Activated naive CD8-positive, alpha-beta T cell treated with anti-CD3 and anti-CD28 coated beads, Interleukin-2, amount 50 U/mL, for 24 hours (primary cell): ENCODE measurements at regions not wholly inside any gene's neighbourhood (a gene's known extent, or its start where the extent isn't known, plus 50 kb on each side); places are given as distances from the start of the nearest gene placed in this dataset.

Experiments
- ATAC-seq: fragments of 150-1000 bp; cut with Tn5 transposase; one replicate; pipeline ENCODE4 v1.10.0; 2021
- DNase-seq: peaks from one replicate; pipeline ENCODE4 v3.0.0; 2021
- H3K27ac Mint-ChIP-seq: one replicate; pipeline ENCODE4 v1.8.0; 2021; ENCODE audit warnings: mild to moderate bottlenecking, mixed read lengths
- H3K27me3 Mint-ChIP-seq: one replicate; pipeline ENCODE4 v1.8.0; 2021; ENCODE audit warnings: mixed read lengths
- H3K36me3 Mint-ChIP-seq: one replicate; pipeline ENCODE4 v1.8.0; 2021; ENCODE audit warnings: low read depth, mixed read lengths
- H3K4me1 Mint-ChIP-seq: one replicate; pipeline ENCODE4 v1.8.0; 2021; ENCODE audit warnings: mixed read lengths
- H3K4me3 Mint-ChIP-seq: one replicate; pipeline ENCODE4 v1.8.0; 2021; ENCODE audit warnings: mild to moderate bottlenecking, moderate library complexity, mixed read lengths
- H3K9me3 Mint-ChIP-seq: one replicate; pipeline ENCODE4 v1.8.0; 2021; ENCODE audit warnings: mixed read lengths

DNA sequence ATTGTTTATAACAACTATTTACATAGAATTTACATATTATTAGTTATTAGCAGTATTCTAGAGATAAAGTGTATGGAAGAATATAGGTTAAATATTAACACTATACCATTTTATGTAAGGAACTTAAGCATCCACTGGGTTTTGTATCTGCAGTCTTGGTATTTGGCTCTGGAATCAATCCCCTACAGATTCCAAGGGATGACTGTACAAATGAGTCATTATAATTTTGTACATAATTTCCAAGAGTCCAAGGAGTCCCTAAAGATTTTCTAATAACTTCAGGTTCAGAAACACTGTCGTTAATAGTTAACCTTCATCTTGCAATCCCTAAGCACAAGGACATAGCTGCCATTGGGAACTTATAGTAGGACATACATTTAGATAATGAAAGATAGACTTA lies 254.8 kb upstream of the PDE4D start:
- DNase-seq: no peak
- H3K27ac Mint-ChIP-seq: no peak overlapping the region
- H3K9me3 Mint-ChIP-seq: peaks cover 4% of the 10 kb centered on the region
- no peak for ATAC-seq
- H3K4me1 Mint-ChIP-seq: no peaks in the 10 kb centered on the region
- no peaks in the 10 kb centered on the region for H3K36me3 Mint-ChIP-seq
- no peaks in the 10 kb centered on the region for H3K27me3 Mint-ChIP-seq
- no peak overlapping the region for H3K4me3 Mint-ChIP-seq

DNA sequence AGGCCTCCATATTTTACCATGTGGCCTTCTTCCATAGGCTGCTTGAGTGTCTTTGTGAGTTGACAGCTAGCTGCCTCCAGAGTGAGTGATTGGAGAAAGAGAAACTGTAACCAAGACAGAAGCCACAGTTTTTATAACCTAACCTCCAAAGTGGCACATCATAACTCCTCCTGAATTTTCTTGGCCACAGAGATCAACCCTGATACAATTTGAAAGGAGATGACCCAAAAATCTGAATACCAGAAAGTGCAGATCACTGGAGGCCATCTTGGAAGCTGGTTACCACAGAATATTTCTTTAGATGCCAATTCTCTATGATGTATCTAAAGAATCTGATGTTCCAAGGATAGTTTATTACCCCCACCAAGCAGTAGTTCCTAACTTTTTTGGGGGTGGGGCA lies 254.3 kb upstream of the PDE4D start:
- no peak overlapping the region for H3K4me3 Mint-ChIP-seq
- no peak for ATAC-seq
- H3K9me3 Mint-ChIP-seq: peaks cover 4% of the 10 kb centered on the region
- no peaks in the 10 kb centered on the region for H3K36me3 Mint-ChIP-seq
- no peak for DNase-seq
- no peak overlapping the region for H3K27ac Mint-ChIP-seq
- no peaks in the 10 kb centered on the region for H3K27me3 Mint-ChIP-seq
- H3K4me1 Mint-ChIP-seq: no peaks in the 10 kb centered on the region

DNA sequence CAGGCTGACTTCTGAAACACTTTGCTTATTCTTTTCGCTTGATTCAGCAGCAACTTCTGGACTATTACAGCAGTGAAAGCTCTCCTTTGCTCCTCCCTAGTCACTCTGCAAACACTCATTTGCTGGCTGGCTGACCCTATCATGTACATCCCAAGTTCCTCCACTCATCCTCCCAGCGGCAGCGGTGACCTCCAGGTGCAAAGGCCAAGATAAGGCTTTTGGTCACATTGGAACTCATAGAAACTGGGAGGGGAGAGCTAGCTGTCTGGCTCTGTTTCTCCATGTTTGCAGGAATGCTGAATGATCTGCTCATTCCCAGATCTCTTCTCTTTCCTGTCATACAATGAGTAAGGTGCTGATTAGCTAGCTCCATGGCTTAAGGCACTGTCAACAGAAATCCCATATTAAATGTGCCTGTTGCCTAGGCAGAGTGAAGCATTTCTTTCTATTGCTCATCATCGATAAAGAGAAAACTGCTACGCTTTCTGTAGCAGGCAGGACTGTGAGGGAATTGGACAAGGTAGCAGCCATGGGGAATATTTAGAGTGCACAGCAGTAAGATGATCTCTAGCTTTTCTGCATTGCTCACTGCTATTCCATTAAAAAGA lies 250.5 kb upstream of the PDE4D start:
- Mint-ChIP-seq H3K9me3 (peaks cover 7% of the 10 kb centered on the region), H3K4me1 (no peaks in the 10 kb centered on the region), H3K27me3 (no peaks in the 10 kb centered on the region), H3K27ac (no peak overlapping the region), H3K36me3 (no peaks in the 10 kb centered on the region), H3K4me3 (no peak overlapping the region)
- no peak for ATAC-seq
- no peak for DNase-seq

DNA sequence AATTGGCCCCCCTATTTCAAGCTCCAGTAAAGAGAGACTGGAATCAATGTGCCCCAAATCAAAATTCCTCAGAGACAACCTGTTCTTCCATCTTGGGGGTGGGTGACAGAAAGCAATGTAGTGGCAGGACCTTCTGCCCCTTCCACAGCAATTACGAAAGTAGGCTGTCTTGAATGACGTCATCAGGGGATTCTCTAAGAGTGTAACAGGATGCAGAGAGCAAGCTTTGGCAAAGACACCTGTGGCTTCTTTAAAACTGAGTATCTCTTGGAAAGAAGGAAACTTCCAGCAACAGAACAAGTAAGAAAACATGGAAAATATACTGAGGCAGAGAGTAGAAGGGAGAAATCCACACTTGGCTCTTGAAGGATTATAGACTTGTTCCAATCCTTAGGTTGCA lies 247.6 kb upstream of the PDE4D start:
- Mint-ChIP-seq H3K27me3 (no peaks in the 10 kb centered on the region), H3K4me3 (no peak overlapping the region), H3K36me3 (no peaks in the 10 kb centered on the region), H3K9me3 (peaks cover 2% of the 10 kb centered on the region), H3K4me1 (no peaks in the 10 kb centered on the region), H3K27ac (no peak overlapping the region)
- ATAC-seq (no peak), DNase-seq (no peak)

DNA sequence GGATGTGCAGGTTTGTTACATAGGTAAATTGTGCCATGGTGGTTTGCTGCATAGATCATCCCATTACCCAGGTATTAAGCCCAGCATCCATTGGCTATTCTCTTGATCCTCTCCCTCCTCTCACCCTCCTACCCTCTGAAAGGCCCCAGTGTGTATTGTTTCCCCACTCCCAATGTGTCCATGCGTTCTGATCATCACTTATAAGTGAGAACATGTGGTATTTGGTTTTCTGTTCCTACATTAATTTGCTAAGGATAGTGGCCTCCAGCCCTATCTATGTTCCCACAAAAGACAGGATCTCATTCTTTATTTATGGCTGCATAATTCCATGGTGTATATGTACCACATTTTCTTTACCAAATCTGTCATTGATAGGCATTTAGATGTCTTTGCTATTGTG lies 243.3 kb upstream of the PDE4D start:
- Mint-ChIP-seq H3K9me3 (peaks cover 5% of the 10 kb centered on the region), H3K36me3 (no peaks in the 10 kb centered on the region), H3K27ac (no peak overlapping the region), H3K4me3 (no peak overlapping the region), H3K4me1 (no peaks in the 10 kb centered on the region), H3K27me3 (no peaks in the 10 kb centered on the region)
- DNase-seq: no peak
- no peak for ATAC-seq

DNA sequence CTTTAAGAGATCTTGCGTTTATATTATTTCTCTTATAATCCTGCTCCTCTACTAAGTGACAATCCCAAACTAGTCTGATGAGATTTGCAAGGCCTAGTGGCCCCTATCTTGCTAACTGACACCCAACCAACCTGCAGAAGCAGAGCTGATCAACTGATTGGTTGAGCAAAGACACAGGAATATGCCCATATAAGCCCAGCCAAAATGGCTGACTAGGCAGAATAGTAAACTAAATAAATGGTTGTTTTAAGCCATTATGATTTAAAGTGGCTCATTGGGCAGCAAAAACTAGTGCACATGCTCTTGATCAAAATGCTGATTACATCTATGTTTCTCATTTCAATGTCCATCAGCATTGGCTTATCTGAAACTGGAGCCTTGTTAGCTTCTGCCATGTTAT lies 238.0 kb upstream of the PDE4D start:
- DNase-seq: no peak
- no peak overlapping the region for H3K4me3 Mint-ChIP-seq
- H3K9me3 Mint-ChIP-seq: peaks cover 2% of the 10 kb centered on the region
- no peak overlapping the region for H3K27ac Mint-ChIP-seq
- no peaks in the 10 kb centered on the region for H3K4me1 Mint-ChIP-seq
- no peaks in the 10 kb centered on the region for H3K36me3 Mint-ChIP-seq
- H3K27me3 Mint-ChIP-seq: no peaks in the 10 kb centered on the region
- no peak for ATAC-seq

DNA sequence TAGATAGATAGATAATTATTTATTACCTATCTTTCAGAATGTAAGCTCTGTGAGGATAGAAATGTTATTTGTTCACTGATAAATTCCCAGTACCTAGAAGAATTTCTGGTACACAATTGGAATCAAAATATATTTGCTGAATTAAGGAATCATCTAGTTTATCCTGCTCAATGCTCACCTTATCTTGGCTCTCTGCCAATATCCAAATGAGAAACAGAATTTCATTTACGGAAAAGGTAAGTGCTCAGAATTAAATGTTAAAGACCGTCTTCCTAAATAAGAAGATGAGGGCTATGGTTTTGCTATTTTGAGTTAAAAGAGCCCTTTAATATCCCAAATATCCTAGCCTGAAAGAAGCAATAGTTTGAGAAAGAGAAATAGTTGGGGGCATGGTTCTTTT lies 232.1 kb upstream of the PDE4D start:
- H3K4me1 Mint-ChIP-seq: no peaks in the 10 kb centered on the region
- DNase-seq: no peak
- no peak overlapping the region for H3K27ac Mint-ChIP-seq
- H3K9me3 Mint-ChIP-seq: peaks cover 7% of the 10 kb centered on the region
- ATAC-seq: no peak
- H3K4me3 Mint-ChIP-seq: no peak overlapping the region
- H3K36me3 Mint-ChIP-seq: no peaks in the 10 kb centered on the region
- no peaks in the 10 kb centered on the region for H3K27me3 Mint-ChIP-seq

DNA sequence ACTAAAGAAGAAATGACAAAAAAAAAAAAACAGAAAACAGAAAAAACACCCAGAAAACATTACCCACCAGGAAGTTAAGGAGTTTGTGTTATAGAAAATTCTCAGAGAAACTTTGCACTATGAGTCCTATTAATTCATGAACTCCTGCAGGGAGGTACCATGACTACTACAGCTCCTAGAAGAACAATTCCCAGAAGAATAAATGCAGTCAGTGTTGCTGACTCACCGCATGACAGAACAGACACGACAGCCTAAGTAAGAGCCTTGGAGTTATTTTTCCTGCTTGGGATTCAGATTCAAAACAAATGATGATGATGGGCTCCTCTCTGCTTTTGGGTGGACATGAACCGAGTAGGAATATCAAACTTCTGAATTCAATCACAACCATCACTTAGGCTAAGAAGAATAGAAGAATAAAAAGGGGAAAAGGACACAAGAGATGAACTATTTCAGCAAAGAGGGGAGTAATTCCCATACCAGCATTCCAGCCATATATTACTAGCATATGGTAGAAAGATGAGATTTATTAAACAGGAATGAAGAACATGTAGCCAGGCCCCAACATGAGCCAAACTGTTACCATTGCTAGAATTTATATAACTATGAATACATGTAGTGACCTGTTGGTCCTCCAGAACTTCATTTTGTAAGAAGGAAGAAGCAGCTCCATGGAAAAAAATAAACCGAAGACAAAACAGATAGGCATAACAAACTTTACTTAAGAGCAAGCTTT lies 209.6 kb upstream of the PDE4D start:
- no peak for DNase-seq
- H3K27ac Mint-ChIP-seq: no peak overlapping the region
- H3K27me3 Mint-ChIP-seq: no peaks in the 10 kb centered on the region
- ATAC-seq: no peak
- H3K36me3 Mint-ChIP-seq: no peaks in the 10 kb centered on the region
- no peaks in the 10 kb centered on the region for H3K4me1 Mint-ChIP-seq
- H3K4me3 Mint-ChIP-seq: no peak overlapping the region
- H3K9me3 Mint-ChIP-seq: peaks cover 9% of the 10 kb centered on the region

DNA sequence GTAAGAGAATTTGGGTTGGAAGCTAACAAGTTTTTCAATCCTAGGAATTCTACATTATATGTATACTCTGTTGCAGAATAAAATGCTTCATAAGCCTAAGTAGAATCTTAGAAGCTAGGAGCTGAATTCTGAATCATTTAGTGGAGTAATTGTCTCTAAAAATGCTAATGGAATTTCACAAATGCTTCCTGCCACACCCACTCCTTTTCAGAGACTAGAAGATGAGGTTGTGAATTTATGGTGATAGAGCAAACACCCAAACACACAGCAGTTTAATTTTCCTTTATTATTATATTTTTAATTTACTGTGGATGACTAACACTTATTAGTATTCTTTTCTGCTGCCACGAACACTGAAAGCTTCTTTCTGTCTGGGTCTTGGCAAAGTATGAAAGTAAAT lies 208.0 kb upstream of the PDE4D start:
- DNase-seq: no peak
- no peak overlapping the region for H3K27ac Mint-ChIP-seq
- no peaks in the 10 kb centered on the region for H3K4me1 Mint-ChIP-seq
- peaks cover 6% of the 10 kb centered on the region for H3K9me3 Mint-ChIP-seq
- H3K36me3 Mint-ChIP-seq: no peaks in the 10 kb centered on the region
- H3K4me3 Mint-ChIP-seq: no peak overlapping the region
- no peak for ATAC-seq
- H3K27me3 Mint-ChIP-seq: no peaks in the 10 kb centered on the region

DNA sequence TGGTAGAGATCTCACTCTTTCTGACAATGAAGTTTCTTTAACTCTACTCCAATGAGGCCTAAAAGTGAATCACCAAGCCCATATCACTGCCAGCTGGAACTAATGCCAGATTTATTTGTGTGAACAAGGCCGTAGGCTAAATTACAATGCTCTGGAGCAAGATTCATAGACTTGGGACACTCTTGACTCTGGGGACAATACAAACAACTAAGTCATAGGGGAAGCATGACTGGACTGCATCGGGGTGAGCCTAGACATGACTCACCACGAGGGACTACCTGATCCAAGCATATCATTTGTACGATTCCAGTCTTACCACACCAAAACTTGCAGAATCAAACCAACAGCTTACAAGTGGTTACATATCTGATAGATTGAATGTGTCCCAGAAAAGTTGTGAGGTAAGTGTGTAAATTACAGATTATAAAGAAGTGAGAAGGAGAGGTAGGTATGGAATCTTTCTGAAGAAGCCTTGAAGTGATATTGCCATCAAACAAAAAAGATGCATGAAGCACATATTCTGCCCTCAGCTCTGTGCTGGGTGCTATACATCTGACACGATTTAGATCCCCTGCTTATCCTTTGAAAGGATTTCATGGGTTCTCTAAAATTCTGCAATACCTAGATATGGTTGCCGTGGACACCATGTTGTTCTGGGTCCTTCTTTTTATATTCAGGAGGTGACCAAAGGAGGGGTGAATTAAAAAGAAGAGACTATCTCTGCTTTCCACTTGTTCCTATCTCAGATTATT lies 199.3 kb upstream of the PDE4D start:
- Mint-ChIP-seq H3K4me1 (no peaks in the 10 kb centered on the region), H3K4me3 (no peak overlapping the region), H3K9me3 (peaks cover 16% of the 10 kb centered on the region), H3K27me3 (no peaks in the 10 kb centered on the region), H3K27ac (no peak overlapping the region), H3K36me3 (no peaks in the 10 kb centered on the region)
- ATAC-seq (no peak), DNase-seq (no peak)

DNA sequence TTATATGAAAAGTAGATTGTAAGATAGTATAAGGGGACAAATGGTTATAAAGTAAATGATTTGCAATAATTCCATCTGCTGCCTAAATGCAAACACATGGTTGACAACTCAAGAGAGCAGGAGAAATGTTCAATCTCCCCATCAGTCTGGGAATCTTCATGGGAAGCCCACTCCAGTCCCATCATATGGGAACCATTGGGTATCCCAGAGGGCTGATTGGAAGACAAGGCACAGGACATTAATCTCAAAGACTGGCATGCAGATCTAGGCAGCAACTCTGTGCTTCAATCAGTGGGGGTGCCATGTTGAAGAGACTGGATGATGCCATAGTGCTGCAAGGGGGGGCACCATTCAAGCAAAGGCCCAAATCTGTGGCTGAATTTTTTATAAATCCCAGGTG lies 193.1 kb upstream of the PDE4D start:
- no peak overlapping the region for H3K27ac Mint-ChIP-seq
- H3K36me3 Mint-ChIP-seq: no peaks in the 10 kb centered on the region
- peaks cover 28% of the 10 kb centered on the region for H3K9me3 Mint-ChIP-seq
- ATAC-seq (no peak), DNase-seq (no peak)
- no peaks in the 10 kb centered on the region for H3K4me1 Mint-ChIP-seq
- no peaks in the 10 kb centered on the region for H3K27me3 Mint-ChIP-seq
- no peak overlapping the region for H3K4me3 Mint-ChIP-seq

DNA sequence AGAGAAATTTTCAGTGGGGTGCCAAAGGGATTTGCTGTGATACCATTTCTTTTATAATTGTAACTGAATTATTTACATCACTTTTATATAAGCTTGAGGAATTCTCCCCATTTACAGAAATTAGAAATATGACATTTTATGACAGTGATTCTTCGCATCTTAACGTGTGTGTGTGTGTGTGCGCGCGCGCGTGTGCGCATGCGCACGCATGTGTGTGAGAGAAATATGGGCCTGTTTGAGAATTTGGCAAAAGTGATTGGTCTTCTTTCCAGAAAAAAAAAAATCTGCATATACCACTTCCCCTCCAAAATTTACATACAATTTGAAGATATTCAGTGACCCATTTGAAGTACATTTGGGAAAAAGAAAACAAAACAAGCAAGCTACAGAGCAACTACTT lies 190.7 kb upstream of the PDE4D start:
- H3K9me3 Mint-ChIP-seq: peaks cover 32% of the 10 kb centered on the region
- no peak overlapping the region for H3K4me3 Mint-ChIP-seq
- no peak for ATAC-seq
- H3K27me3 Mint-ChIP-seq: no peaks in the 10 kb centered on the region
- no peaks in the 10 kb centered on the region for H3K36me3 Mint-ChIP-seq
- no peak overlapping the region for H3K27ac Mint-ChIP-seq
- no peaks in the 10 kb centered on the region for H3K4me1 Mint-ChIP-seq
- no peak for DNase-seq

DNA sequence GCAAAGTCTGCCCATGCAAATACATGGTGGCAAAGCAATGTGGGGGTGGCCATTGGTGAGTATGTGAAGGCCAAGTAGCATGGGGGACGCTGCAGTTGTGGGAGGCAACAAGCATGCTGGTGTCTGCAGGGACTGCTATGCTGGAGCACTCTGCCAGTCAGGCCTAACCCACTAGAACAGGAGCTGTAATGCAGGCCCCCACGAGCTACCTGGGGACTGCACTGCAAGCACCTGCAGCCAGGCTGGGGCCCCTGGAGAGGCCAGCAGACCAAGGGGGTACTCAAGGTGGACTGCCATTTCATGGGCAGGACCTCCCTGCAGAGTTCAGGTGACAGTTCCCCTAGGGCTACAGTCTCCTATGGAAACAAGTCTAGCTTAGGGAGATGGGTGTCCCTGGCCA lies 183.8 kb upstream of the PDE4D start:
- Mint-ChIP-seq H3K4me1 (no peaks in the 10 kb centered on the region), H3K9me3 (peaks cover 25% of the 10 kb centered on the region), H3K27me3 (no peaks in the 10 kb centered on the region), H3K36me3 (no peaks in the 10 kb centered on the region), H3K4me3 (no peak overlapping the region), H3K27ac (no peak overlapping the region)
- ATAC-seq (no peak), DNase-seq (no peak)

DNA sequence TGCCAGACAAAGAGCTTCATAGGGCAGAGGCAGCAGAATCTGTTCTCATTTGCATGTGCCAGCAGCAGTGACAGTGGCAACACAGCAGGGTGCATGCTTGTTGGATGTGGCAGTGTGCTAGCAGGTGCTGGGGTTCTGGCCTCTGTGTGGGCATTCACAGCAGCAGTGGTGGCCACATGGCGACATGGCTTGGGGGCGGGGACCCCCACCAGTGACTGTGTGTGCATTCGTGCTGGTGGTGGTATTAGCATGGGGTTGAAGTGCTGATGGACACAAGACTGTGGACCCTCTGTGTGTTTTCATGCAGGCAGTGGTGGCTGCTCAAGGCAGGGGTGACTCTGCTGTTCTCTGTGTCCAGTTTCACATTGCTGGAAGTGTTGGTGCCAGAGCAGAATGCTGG lies 183.2 kb upstream of the PDE4D start:
- H3K27ac Mint-ChIP-seq: no peak overlapping the region
- no peak overlapping the region for H3K4me3 Mint-ChIP-seq
- no peaks in the 10 kb centered on the region for H3K4me1 Mint-ChIP-seq
- ATAC-seq (no peak), DNase-seq (no peak)
- peaks cover 25% of the 10 kb centered on the region for H3K9me3 Mint-ChIP-seq
- no peaks in the 10 kb centered on the region for H3K27me3 Mint-ChIP-seq
- H3K36me3 Mint-ChIP-seq: no peaks in the 10 kb centered on the region

DNA sequence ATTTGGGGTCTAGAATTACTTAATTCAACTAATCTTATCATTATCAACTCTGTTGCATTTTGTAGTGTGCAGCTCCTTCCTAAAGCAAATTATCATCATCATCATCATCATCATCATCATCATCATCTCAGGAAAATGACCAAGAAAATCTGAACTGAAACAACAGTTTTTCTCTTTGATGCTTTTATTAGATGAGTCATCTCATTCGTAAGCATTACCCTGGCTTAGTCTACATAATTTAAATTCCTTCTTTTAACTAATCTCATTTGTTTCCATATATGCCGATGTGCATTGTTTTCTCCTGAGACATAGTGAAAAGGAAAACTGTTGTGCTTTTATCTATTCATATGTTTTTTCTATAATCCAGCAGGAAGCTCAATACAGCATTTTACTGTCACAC lies 173.0 kb upstream of the PDE4D start:
- no peak for DNase-seq
- ATAC-seq: no peak
- H3K9me3 Mint-ChIP-seq: peaks cover 14% of the 10 kb centered on the region
- H3K27ac Mint-ChIP-seq: no peak overlapping the region
- no peaks in the 10 kb centered on the region for H3K27me3 Mint-ChIP-seq
- no peaks in the 10 kb centered on the region for H3K36me3 Mint-ChIP-seq
- no peaks in the 10 kb centered on the region for H3K4me1 Mint-ChIP-seq
- H3K4me3 Mint-ChIP-seq: no peak overlapping the region
